Caco-2 (cell line): ENCODE measurements at regions not wholly inside any gene's neighbourhood (a gene's known extent, or its start where the extent isn't known, plus 50 kb on each side); places are given as distances from the start of the nearest gene placed in this dataset.

Source experiments
- BruUV-seq: library from RNA; stranded (reverse); fragments of 400-500 nt; replicated peaks from 2 replicates; lab custom pipeline; 2021; lab: Mats Ljungman, UMichigan
- CTCF ChIA-PET: fragments of 300-600 bp; sonication (Branson Sonifier 250); formaldehyde crosslinking; loops from one replicate; lab custom pipeline; 2022; ENCODE audit warnings: antibody characterized with exemption; lab: Charles Lee
- POLR2A ChIA-PET: fragments of 300-600 bp; sonication (Branson Sonifier 250); formaldehyde crosslinking; loops from one replicate; lab custom pipeline; 2022; ENCODE audit warnings: antibody characterized with exemption; lab: Charles Lee
- DNase-seq, 2 experiments: peaks; one replicate each; pipeline versions ENCODE4 v3.0.0 to v3.0.0-alpha.2; 2020 to 2022
- H3K27me3 ChIP-seq: replicated peaks from 2 replicates; pipeline ENCODE4 v1.6.0; 2011; ENCODE audit warnings: low read length; ENCODE audit not compliant: control insufficient read depth, insufficient read depth
- H3K36me3 ChIP-seq: 2 replicates; pipeline ENCODE4 v1.5.1; 2011; ENCODE audit warnings: low read length; ENCODE audit not compliant: control insufficient read depth, insufficient read depth
- H3K4me1 ChIP-seq: fragments of 250-450 bp; sonication (Bioruptor Pico); 2 replicates; pipeline ENCODE4 v1.5.1; 2020; ENCODE audit warnings: mild to moderate bottlenecking
- H3K4me3 ChIP-seq: 2 replicates; pipeline ENCODE4 v1.5.1; 2011; ENCODE audit warnings: low read depth, mild to moderate bottlenecking, control low read depth, low read length
- H3K9me3 ChIP-seq: fragments of 250-450 bp; sonication (Bioruptor Pico); 2 replicates; pipeline ENCODE4 v1.5.1; 2020; ENCODE audit warnings: mild to moderate bottlenecking, moderate library complexity
- H3K27ac Mint-ChIP-seq: one replicate; pipeline ENCODE4 v1.8.0; 2022; ENCODE audit warnings: mixed read lengths; ENCODE audit not compliant: unreplicated experiment
- H3K27me3 Mint-ChIP-seq: one replicate; pipeline ENCODE4 v1.8.0; 2022; ENCODE audit warnings: mixed read lengths; ENCODE audit not compliant: insufficient read depth, unreplicated experiment
- H3K36me3 Mint-ChIP-seq: one replicate; pipeline ENCODE4 v1.8.0; 2022; ENCODE audit warnings: mild to moderate bottlenecking, mixed read lengths; ENCODE audit not compliant: insufficient read depth, unreplicated experiment
- H3K4me1 Mint-ChIP-seq: one replicate; pipeline ENCODE4 v1.8.0; 2022; ENCODE audit warnings: low read depth, mixed read lengths; ENCODE audit not compliant: unreplicated experiment
- H3K4me3 Mint-ChIP-seq: one replicate; pipeline ENCODE4 v1.8.0; 2022; ENCODE audit warnings: mild to moderate bottlenecking, moderate library complexity, mixed read lengths; ENCODE audit not compliant: unreplicated experiment
- H3K9me3 Mint-ChIP-seq: one replicate; pipeline ENCODE4 v1.8.0; 2022; ENCODE audit warnings: mixed read lengths; ENCODE audit not compliant: unreplicated experiment
- intact Hi-C: fragments of 100-400 bp; cut with micrococcal nuclease; formaldehyde crosslinking; loops from one replicate; pipeline ENCODE4 v1.10.0; 2022; ENCODE audit not compliant: unreplicated experiment
- TF ChIP-seq, protein P1 (sequence below), 2 experiments: fragments of 200-600 bp in 1 of 2; IDR thresholded peaks; 1 replicate in 1 of 2; 2 replicates in 1 of 2; pipeline versions ENCODE4 v1.5.1 to v1.8.0; 2011 to 2022; ENCODE audit warnings: antibody characterized with exemption in 1 of 2, control low read depth in 1 of 2, inconsistent platforms in 1 of 2, low read depth in 1 of 2, low read length in 1 of 2, mild to moderate bottlenecking in 1 of 2, moderate library complexity in 1 of 2; ENCODE audit not compliant: insufficient read depth in 1 of 2, severe bottlenecking in 1 of 2, unreplicated experiment in 1 of 2

DNA sequence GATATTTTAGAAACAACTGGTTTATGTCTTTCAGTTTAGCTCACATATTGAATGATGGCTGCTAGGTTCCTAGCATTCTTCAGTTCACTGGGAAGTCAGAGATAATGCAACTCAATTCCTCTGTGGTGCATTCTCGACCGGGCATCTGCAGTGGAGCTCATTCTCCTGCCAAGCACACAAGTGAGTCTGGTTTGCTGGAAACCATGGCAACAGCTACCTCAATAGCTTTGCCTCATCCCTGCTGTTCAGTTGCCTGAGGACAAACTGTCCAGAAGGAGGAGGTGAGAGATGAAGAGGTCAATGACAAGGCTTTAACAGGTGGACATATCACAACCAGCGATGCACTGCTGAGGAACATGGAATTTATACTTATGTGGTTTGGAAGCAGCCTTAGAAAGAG, 816.9 kb downstream of the AACS start:
- Histone ChIP-seq H3K27me3 (no peaks in the 10 kb centered on the region), H3K4me3 (no peak overlapping the region), H3K36me3 (no peaks in the 10 kb centered on the region), H3K9me3 (no peaks in the 10 kb centered on the region), H3K4me1 (no peaks in the 10 kb centered on the region)
- no peak overlapping the region for H3K27ac Mint-ChIP-seq
- no peak for DNase-seq
- H3K27me3 Mint-ChIP-seq, result no peaks in the 10 kb centered on the region
- no peaks in the 10 kb centered on the region for H3K36me3 Mint-ChIP-seq
- intact Hi-C loops, result no loop called here
- H3K9me3 Mint-ChIP-seq, result no peaks in the 10 kb centered on the region
- H3K4me1 Mint-ChIP-seq, result no peaks in the 10 kb centered on the region
- no TSS peak for BruUV-seq
- H3K4me3 Mint-ChIP-seq, result no peak overlapping the region
- ChIA-PET POLR2A (no interaction called here), CTCF (no interaction called here)
- TF ChIP-seq, protein P1, sequence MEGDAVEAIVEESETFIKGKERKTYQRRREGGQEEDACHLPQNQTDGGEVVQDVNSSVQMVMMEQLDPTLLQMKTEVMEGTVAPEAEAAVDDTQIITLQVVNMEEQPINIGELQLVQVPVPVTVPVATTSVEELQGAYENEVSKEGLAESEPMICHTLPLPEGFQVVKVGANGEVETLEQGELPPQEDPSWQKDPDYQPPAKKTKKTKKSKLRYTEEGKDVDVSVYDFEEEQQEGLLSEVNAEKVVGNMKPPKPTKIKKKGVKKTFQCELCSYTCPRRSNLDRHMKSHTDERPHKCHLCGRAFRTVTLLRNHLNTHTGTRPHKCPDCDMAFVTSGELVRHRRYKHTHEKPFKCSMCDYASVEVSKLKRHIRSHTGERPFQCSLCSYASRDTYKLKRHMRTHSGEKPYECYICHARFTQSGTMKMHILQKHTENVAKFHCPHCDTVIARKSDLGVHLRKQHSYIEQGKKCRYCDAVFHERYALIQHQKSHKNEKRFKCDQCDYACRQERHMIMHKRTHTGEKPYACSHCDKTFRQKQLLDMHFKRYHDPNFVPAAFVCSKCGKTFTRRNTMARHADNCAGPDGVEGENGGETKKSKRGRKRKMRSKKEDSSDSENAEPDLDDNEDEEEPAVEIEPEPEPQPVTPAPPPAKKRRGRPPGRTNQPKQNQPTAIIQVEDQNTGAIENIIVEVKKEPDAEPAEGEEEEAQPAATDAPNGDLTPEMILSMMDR (IDR thresholded peaks at IDR 0.05; ENCODE audit: insufficient read depth in 1 of 2, low read depth in 1 of 2, low read length in 1 of 2, severe bottlenecking in 1 of 2, unreplicated experiment in 1 of 2), result no peak

DNA sequence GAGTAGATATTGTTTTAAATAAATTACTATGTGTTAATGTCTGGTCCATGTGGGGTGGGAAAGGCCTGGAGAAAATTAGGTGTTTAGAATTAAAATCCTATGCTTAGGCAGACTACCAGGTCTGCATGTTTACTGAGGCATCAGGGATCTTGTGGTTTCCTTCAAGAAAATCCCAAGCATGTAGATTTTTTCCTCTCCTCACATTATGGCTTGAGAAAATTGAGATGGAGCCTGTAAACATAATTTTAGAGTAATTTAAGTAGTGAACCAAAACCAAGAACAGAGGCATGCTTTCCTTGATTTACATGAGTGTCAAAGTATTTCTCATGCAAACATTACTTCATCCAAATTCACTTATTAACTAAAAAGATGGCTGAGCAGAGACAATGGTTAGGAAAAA, 823.7 kb downstream of the AACS start:
- intact Hi-C loops, result no loop called here
- BruUV-seq, result no TSS peak
- ChIA-PET CTCF (no interaction called here), POLR2A (no interaction called here)
- no peak for DNase-seq
- no peak overlapping the region for H3K4me3 ChIP-seq
- H3K4me1 Mint-ChIP-seq, result no peaks in the 10 kb centered on the region
- TF ChIP-seq, protein P1 (IDR thresholded peaks at IDR 0.05; ENCODE audit: insufficient read depth in 1 of 2, low read depth in 1 of 2, low read length in 1 of 2, severe bottlenecking in 1 of 2, unreplicated experiment in 1 of 2), result no peak
- no peaks in the 10 kb centered on the region for H3K36me3 Mint-ChIP-seq
- H3K4me3 Mint-ChIP-seq, result no peak overlapping the region
- H3K4me1 ChIP-seq, result no peaks in the 10 kb centered on the region
- no peak overlapping the region for H3K27ac Mint-ChIP-seq
- peaks cover 10% of the 10 kb centered on the region for H3K9me3 Mint-ChIP-seq
- H3K36me3 ChIP-seq, result no peaks in the 10 kb centered on the region
- H3K27me3 ChIP-seq, result no peaks in the 10 kb centered on the region
- no peaks in the 10 kb centered on the region for H3K27me3 Mint-ChIP-seq
- no peaks in the 10 kb centered on the region for H3K9me3 ChIP-seq

- TF ChIP-seq, protein P1 (IDR thresholded peaks at IDR 0.05; ENCODE audit: insufficient read depth in 1 of 2, low read depth in 1 of 2, low read length in 1 of 2, severe bottlenecking in 1 of 2, unreplicated experiment in 1 of 2), result no peak
- Mint-ChIP-seq H3K4me1 (no peaks in the 10 kb centered on the region), H3K36me3 (no peaks in the 10 kb centered on the region), H3K27ac (no peak overlapping the region), H3K9me3 (peaks cover 10% of the 10 kb centered on the region), H3K27me3 (no peaks in the 10 kb centered on the region), H3K4me3 (no peak overlapping the region)
- no peak overlapping the region for H3K4me3 ChIP-seq
- DNase-seq, result no peak
- no peaks in the 10 kb centered on the region for H3K4me1 ChIP-seq
- no peaks in the 10 kb centered on the region for H3K9me3 ChIP-seq
- POLR2A ChIA-PET, result no interaction called here
- BruUV-seq, result no TSS peak
- no peaks in the 10 kb centered on the region for H3K27me3 ChIP-seq
- CTCF ChIA-PET, result no interaction called here
- no peaks in the 10 kb centered on the region for H3K36me3 ChIP-seq
- intact Hi-C loops, result no loop called here
These were observed 824.5 kb downstream of the AACS start for GRCh38 chr12:125889742-125890141.
